ENCODE measurements at regions not wholly inside any gene's neighbourhood (a gene's known extent, or its start where the extent isn't known, plus 50 kb on each side); places are given as distances from the start of the nearest gene placed in this dataset.

DNA sequence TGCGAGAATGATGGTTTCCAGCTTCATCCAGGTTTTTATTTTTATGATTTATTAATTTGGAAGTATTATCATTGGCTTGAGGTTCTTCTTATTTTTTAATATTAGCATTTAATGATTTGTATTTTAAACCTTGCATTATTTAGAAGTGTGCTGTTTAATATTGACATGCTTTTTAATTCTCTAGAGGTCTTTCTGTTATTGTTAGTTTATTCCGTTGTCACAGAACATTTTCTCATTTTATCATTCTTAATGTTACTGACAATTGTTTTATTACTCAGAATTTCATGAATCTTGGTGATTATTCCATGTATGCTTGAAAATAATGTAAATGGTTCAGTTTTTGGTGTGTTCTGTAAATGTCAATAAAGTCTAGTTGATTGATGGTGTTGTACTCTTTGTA lies 463.5 kb upstream of the NOVA1 start:
- DNase-seq (ENCODE audit: insufficient read length, low spot score, missing footprints) = no peak
- no peaks in the 10 kb centered on the region for H3K27me3 ChIP-seq (ENCODE audit: insufficient read depth, low read length)
- H3K36me3 ChIP-seq (ENCODE audit: insufficient read depth, low read length) = no peaks in the 10 kb centered on the region
- TF ChIP-seq, protein P1, sequence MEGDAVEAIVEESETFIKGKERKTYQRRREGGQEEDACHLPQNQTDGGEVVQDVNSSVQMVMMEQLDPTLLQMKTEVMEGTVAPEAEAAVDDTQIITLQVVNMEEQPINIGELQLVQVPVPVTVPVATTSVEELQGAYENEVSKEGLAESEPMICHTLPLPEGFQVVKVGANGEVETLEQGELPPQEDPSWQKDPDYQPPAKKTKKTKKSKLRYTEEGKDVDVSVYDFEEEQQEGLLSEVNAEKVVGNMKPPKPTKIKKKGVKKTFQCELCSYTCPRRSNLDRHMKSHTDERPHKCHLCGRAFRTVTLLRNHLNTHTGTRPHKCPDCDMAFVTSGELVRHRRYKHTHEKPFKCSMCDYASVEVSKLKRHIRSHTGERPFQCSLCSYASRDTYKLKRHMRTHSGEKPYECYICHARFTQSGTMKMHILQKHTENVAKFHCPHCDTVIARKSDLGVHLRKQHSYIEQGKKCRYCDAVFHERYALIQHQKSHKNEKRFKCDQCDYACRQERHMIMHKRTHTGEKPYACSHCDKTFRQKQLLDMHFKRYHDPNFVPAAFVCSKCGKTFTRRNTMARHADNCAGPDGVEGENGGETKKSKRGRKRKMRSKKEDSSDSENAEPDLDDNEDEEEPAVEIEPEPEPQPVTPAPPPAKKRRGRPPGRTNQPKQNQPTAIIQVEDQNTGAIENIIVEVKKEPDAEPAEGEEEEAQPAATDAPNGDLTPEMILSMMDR (IDR thresholded peaks at IDR 0.05; ENCODE audit: extremely low read depth, low read depth, low read length) = no peak
- H3K4me3 ChIP-seq (ENCODE audit: insufficient read depth, low read length) = no peak overlapping the region
- no peak overlapping the region for H3K27ac ChIP-seq (ENCODE audit: low read depth, low read length)
- H3K4me2 ChIP-seq (ENCODE audit: insufficient read depth, low read length) = no peak overlapping the region
- no peaks in the 10 kb centered on the region for H4K20me1 ChIP-seq (ENCODE audit: insufficient read depth, low read length)
- no peaks in the 10 kb centered on the region for H3K4me1 ChIP-seq (ENCODE audit: insufficient read depth, low read length)
- no peaks in the 10 kb centered on the region for H3K79me2 ChIP-seq (ENCODE audit: insufficient read depth, low read length)
- H2AFZ ChIP-seq (ENCODE audit: low read length) = no peak overlapping the region
- H3K9me3 ChIP-seq (ENCODE audit: low read depth, low read length) = no peaks in the 10 kb centered on the region

DNA sequence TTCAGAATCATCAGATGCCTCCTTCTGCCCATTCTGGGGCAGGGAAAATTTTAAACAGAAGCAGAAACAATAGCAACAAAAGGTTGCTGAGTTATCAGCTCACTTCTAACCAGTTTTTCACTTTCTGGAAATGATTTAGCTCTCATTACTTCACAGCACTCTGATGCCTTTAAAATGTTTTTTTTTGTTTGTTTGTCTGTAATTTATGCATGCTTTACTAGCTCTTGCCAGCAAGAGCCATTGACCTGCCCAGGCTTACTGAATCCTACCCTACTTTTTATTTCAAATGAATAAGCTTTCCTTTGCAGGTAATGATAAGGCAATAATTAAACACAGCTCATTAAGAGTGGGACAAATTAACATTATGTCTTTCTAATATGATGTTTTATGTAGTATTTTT lies 466.1 kb upstream of the NOVA1 start:
- no peaks in the 10 kb centered on the region for H4K20me1 ChIP-seq (ENCODE audit: insufficient read depth, low read length)

DNA sequence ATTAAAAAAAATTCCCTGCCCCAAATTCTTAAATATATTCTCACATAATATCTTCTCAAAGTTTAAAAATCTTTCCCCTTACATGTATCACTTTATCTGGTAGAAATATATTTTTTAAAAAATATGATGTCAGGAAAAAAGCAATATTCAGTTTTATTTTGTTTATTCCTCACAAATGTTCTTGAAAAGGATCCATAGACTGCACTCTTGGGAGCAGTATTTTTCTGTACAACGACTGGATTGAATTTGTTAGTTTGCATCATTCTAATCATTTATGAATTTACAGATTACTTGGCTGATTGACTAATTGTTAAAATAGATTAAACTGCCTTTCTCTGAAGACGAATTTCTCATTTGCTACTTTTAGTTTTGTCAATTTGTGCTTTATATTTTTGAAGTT lies 468.1 kb upstream of the NOVA1 start:
- no peak overlapping the region for H2AFZ ChIP-seq (ENCODE audit: low read length)
- H3K4me2 ChIP-seq (ENCODE audit: insufficient read depth, low read length) = no peak overlapping the region
- no peaks in the 10 kb centered on the region for H3K79me2 ChIP-seq (ENCODE audit: insufficient read depth, low read length)
- no peak overlapping the region for H3K4me3 ChIP-seq (ENCODE audit: insufficient read depth, low read length)
- no peak for DNase-seq (ENCODE audit: insufficient read length, low spot score, missing footprints)
- TF ChIP-seq, protein P1 (IDR thresholded peaks at IDR 0.05; ENCODE audit: extremely low read depth, low read depth, low read length) = no peak
- no peaks in the 10 kb centered on the region for H4K20me1 ChIP-seq (ENCODE audit: insufficient read depth, low read length)
- no peaks in the 10 kb centered on the region for H3K36me3 ChIP-seq (ENCODE audit: insufficient read depth, low read length)
- peaks cover 2% of the 10 kb centered on the region for H3K9me3 ChIP-seq (ENCODE audit: low read depth, low read length)
- no peaks in the 10 kb centered on the region for H3K27me3 ChIP-seq (ENCODE audit: insufficient read depth, low read length)
- H3K27ac ChIP-seq (ENCODE audit: low read depth, low read length) = no peak overlapping the region
- no peaks in the 10 kb centered on the region for H3K4me1 ChIP-seq (ENCODE audit: insufficient read depth, low read length)

More for the DNA sequence above, 466.1 kb upstream of the NOVA1 start:
- Histone ChIP-seq H3K27me3 (ENCODE audit: insufficient read depth, low read length) (no peaks in the 10 kb centered on the region), H3K27ac (ENCODE audit: low read depth, low read length) (no peak overlapping the region), H3K4me2 (ENCODE audit: insufficient read depth, low read length) (no peak overlapping the region), H3K79me2 (ENCODE audit: insufficient read depth, low read length) (no peaks in the 10 kb centered on the region), H3K9me3 (ENCODE audit: low read depth, low read length) (peaks cover 2% of the 10 kb centered on the region), H3K4me3 (ENCODE audit: insufficient read depth, low read length) (no peak overlapping the region), H3K4me1 (ENCODE audit: insufficient read depth, low read length) (no peaks in the 10 kb centered on the region), H3K36me3 (ENCODE audit: insufficient read depth, low read length) (no peaks in the 10 kb centered on the region), H2AFZ (ENCODE audit: low read length) (no peak overlapping the region)
- no peak for DNase-seq (ENCODE audit: insufficient read length, low spot score, missing footprints)
- TF ChIP-seq, protein P1 (IDR thresholded peaks at IDR 0.05; ENCODE audit: extremely low read depth, low read depth, low read length) = no peak

DNA sequence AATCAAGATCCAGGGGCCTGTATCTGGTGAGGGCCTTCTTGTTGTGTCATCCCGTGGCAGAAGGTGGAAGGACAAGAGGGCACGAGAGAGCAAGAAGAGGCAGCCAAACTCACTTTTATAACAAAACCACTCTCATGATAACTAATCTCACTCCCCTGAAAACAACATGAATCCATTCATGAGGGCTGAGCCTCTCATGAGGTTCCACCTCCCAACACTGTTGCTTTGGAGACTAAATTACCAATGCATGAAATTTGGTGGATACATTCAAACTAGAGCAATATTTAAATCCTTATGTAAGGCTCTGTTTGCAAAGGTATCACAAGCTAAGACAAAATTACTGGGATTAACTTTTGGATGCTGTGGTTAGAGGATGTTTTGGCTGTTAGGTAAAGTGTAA lies 470.1 kb upstream of the NOVA1 start:
- Histone ChIP-seq H3K4me3 (ENCODE audit: insufficient read depth, low read length) (no peak overlapping the region), H3K27me3 (ENCODE audit: insufficient read depth, low read length) (no peaks in the 10 kb centered on the region), H2AFZ (ENCODE audit: low read length) (no peak overlapping the region), H3K27ac (ENCODE audit: low read depth, low read length) (no peak overlapping the region), H3K36me3 (ENCODE audit: insufficient read depth, low read length) (no peaks in the 10 kb centered on the region), H4K20me1 (ENCODE audit: insufficient read depth, low read length) (no peaks in the 10 kb centered on the region), H3K4me2 (ENCODE audit: insufficient read depth, low read length) (no peak overlapping the region), H3K79me2 (ENCODE audit: insufficient read depth, low read length) (no peaks in the 10 kb centered on the region), H3K9me3 (ENCODE audit: low read depth, low read length) (peaks cover 2% of the 10 kb centered on the region), H3K4me1 (ENCODE audit: insufficient read depth, low read length) (no peaks in the 10 kb centered on the region)
- DNase-seq (ENCODE audit: insufficient read length, low spot score, missing footprints) = no peak
- TF ChIP-seq, protein P1 (IDR thresholded peaks at IDR 0.05; ENCODE audit: extremely low read depth, low read depth, low read length) = no peak
